Fibroblast of the aortic adventitia (primary cell): ENCODE measurements at regions not wholly inside any gene's neighbourhood (a gene's known extent, or its start where the extent isn't known, plus 50 kb on each side); places are given as distances from the start of the nearest gene placed in this dataset.

Source experiments
- DNase-seq: peaks from one replicate; pipeline ENCODE4 v3.0.0-alpha.2; 2010; ENCODE audit warnings: low read depth
- H3K4me3 ChIP-seq: 2 replicates; pipeline ENCODE4 v1.5.1; 2011; ENCODE audit warnings: low read depth, mild to moderate bottlenecking, control low read depth, low read length, moderate library complexity
- TF ChIP-seq, protein P1 (sequence below): IDR thresholded peaks from 2 replicates; pipeline ENCODE4 v1.5.1; 2011; ENCODE audit warnings: mild to moderate bottlenecking, low read length, control low read depth, inconsistent platforms; ENCODE audit not compliant: insufficient read depth

GRCh38 chr2:100194951-100195350, 52.6 kb upstream of the AFF3 start:
- H3K4me3 ChIP-seq = no peak overlapping the region
- no peak for DNase-seq
- TF ChIP-seq, protein P1, sequence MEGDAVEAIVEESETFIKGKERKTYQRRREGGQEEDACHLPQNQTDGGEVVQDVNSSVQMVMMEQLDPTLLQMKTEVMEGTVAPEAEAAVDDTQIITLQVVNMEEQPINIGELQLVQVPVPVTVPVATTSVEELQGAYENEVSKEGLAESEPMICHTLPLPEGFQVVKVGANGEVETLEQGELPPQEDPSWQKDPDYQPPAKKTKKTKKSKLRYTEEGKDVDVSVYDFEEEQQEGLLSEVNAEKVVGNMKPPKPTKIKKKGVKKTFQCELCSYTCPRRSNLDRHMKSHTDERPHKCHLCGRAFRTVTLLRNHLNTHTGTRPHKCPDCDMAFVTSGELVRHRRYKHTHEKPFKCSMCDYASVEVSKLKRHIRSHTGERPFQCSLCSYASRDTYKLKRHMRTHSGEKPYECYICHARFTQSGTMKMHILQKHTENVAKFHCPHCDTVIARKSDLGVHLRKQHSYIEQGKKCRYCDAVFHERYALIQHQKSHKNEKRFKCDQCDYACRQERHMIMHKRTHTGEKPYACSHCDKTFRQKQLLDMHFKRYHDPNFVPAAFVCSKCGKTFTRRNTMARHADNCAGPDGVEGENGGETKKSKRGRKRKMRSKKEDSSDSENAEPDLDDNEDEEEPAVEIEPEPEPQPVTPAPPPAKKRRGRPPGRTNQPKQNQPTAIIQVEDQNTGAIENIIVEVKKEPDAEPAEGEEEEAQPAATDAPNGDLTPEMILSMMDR = no peak

GRCh38 chr2:100193291-100193710, 50.9 kb upstream of the AFF3 start:
- no peak overlapping the region for H3K4me3 ChIP-seq
- DNase-seq = peak; percentile 13
- TF ChIP-seq, protein P1 = no peak

DNA sequence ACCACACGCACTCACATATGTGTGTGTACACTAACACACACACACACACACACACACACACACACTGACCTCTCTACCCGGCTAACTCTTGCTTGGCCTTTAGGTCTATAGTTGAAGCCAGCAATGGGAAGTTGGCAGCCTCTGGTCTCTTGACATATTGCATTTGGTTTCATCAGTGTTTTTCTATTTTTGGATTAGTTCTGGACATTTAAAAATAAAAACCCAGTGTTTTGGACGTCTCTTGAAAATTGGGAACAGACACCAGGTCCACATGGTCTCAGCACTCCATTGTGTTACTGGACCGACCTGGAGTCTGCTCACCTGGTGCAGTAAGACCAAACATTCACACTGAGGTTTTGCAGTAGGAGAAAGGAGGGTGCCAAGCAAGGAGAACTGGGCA, 50.4 kb upstream of the AFF3 start:
- DNase-seq = peak; percentile 52
- no peak overlapping the region for H3K4me3 ChIP-seq
- TF ChIP-seq, protein P1 = no peak

- DNase-seq = no peak
- TF ChIP-seq, protein P1 = no peak
- H3K4me3 ChIP-seq = no peak overlapping the region
These were observed 49.9 kb upstream of the AFF3 start for GRCh38 chr2:100192300-100192699.
